SK-N-MC (cell line): ENCODE measurements at regions not wholly inside any gene's neighbourhood (a gene's known extent, or its start where the extent isn't known, plus 50 kb on each side); places are given as distances from the start of the nearest gene placed in this dataset.

Experiments used
- EZH2 ChIP-seq: fragments of 200-600 bp; sonication (generic); IDR thresholded peaks from one replicate; pipeline ENCODE4 v1.6.1; 2017; ENCODE audit warnings: antibody characterized with exemption
- POLR2AphosphoS5 ChIP-seq: IDR thresholded peaks from 2 replicates; pipeline ENCODE4 v1.6.1; 2012; ENCODE audit warnings: mild to moderate bottlenecking, low read depth, low read length, borderline replicate concordance

DNA sequence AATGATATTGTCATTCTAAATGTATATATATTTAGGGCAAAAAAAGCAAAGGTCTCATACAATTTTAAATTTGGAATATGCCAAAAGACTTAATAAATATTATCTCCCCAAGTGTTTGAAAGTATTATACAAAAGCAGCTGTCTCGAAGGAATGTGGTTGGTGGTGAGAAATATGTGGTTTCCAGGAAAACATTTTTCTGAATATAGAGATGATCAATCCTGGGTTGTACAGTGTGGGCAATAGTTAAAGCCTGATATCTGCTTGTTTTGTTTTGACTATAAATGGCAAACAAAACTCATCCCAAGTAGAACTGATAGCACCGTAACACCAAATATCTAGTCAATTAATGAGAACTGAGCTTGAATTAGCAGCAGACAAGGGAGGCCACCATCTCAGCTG, 391.8 kb upstream of the CD180 start:
- TF ChIP-seq POLR2AphosphoS5 (no peak), EZH2 (no peak)
